ENCODE measurements at regions not wholly inside any gene's neighbourhood (a gene's known extent, or its start where the extent isn't known, plus 50 kb on each side); places are given as distances from the start of the nearest gene placed in this dataset.
"Not testable (repeated sequence)": the region's sequence is repeated elsewhere in the genome, so short reads cannot be mapped to it uniquely, and the experiment has no call there.

DNA sequence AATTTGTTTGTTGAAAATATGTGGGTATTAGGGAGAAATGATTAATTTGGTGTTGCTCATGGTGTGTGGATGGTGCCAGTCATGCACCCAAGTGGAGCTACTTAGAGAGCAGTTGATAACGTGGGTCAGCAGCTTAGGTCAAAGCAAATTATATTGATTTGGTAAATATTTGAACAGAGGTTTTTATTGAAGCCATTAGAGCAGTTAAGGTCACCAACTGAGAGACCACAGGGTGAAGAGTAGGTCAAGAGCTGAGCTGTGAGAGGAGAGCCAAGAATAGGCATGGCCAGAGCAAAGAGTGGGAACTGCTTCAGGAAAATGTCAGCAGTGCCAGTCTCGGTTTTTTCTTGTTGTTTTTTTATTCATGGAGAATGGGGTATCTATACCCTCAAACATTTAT is 97.9 kb downstream of the TMEM168 start (continued):
- TF ChIP-seq, protein P1, sequence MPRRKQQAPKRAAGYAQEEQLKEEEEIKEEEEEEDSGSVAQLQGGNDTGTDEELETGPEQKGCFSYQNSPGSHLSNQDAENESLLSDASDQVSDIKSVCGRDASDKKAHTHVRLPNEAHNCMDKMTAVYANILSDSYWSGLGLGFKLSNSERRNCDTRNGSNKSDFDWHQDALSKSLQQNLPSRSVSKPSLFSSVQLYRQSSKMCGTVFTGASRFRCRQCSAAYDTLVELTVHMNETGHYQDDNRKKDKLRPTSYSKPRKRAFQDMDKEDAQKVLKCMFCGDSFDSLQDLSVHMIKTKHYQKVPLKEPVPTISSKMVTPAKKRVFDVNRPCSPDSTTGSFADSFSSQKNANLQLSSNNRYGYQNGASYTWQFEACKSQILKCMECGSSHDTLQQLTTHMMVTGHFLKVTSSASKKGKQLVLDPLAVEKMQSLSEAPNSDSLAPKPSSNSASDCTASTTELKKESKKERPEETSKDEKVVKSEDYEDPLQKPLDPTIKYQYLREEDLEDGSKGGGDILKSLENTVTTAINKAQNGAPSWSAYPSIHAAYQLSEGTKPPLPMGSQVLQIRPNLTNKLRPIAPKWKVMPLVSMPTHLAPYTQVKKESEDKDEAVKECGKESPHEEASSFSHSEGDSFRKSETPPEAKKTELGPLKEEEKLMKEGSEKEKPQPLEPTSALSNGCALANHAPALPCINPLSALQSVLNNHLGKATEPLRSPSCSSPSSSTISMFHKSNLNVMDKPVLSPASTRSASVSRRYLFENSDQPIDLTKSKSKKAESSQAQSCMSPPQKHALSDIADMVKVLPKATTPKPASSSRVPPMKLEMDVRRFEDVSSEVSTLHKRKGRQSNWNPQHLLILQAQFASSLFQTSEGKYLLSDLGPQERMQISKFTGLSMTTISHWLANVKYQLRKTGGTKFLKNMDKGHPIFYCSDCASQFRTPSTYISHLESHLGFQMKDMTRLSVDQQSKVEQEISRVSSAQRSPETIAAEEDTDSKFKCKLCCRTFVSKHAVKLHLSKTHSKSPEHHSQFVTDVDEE (CRISPR knock-in tag; IDR thresholded peaks at IDR 0.05), result no peak
- TF ChIP-seq TCF4 (CRISPR knock-in tag; IDR thresholded peaks at IDR 0.05; ENCODE audit: borderline replicate concordance) (no peak), PPARA (CRISPR knock-in tag; IDR thresholded peaks at IDR 0.05; ENCODE audit: borderline replicate concordance) (no peak), SNAI2 (CRISPR knock-in tag; IDR thresholded peaks at IDR 0.05) (no peak), ESRRG (CRISPR knock-in tag; IDR thresholded peaks at IDR 0.05) (no peak), ZNF8 (CRISPR knock-in tag; IDR thresholded peaks at IDR 0.05) (no peak), CSDC2 (CRISPR knock-in tag; IDR thresholded peaks at IDR 0.05) (no peak), ZNF565 (CRISPR knock-in tag; conservative IDR thresholded peaks at IDR 0.05; ENCODE audit: low read depth) (no peak), ZNF70 (CRISPR knock-in tag; IDR thresholded peaks at IDR 0.05) (no peak)
- TF ChIP-seq, protein P2, sequence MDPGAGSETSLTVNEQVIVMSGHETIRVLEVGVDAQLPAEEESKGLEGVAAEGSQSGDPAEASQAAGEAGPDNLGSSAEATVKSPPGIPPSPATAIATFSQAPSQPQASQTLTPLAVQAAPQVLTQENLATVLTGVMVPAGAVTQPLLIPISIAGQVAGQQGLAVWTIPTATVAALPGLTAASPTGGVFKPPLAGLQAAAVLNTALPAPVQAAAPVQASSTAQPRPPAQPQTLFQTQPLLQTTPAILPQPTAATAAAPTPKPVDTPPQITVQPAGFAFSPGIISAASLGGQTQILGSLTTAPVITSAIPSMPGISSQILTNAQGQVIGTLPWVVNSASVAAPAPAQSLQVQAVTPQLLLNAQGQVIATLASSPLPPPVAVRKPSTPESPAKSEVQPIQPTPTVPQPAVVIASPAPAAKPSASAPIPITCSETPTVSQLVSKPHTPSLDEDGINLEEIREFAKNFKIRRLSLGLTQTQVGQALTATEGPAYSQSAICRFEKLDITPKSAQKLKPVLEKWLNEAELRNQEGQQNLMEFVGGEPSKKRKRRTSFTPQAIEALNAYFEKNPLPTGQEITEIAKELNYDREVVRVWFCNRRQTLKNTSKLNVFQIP (CRISPR knock-in tag; IDR thresholded peaks at IDR 0.05; ENCODE audit: borderline replicate concordance, low read depth), result no peak

DNA sequence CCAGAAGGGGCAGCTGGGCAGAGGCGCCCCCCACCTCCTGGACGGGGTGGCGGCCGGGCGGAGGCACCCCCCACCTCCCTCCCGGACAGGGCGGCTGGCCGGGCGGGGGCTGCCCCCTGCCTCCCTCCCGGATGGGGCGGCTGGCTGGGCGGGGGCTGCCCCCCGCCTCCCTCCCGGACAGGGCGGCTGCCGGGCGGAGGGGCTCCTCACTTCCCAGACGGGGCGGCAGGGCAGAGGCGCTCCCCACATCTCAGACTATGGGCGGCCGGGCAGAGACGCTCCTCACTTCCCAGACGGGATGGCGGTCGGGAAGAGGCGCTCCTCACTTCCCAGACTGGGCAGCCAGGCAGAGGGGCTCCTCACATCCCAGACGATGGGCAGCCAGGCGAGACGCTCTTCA is 93.0 kb downstream of the TMEM168 start:
- ATAC-seq, result not testable (repeated sequence)

DNA sequence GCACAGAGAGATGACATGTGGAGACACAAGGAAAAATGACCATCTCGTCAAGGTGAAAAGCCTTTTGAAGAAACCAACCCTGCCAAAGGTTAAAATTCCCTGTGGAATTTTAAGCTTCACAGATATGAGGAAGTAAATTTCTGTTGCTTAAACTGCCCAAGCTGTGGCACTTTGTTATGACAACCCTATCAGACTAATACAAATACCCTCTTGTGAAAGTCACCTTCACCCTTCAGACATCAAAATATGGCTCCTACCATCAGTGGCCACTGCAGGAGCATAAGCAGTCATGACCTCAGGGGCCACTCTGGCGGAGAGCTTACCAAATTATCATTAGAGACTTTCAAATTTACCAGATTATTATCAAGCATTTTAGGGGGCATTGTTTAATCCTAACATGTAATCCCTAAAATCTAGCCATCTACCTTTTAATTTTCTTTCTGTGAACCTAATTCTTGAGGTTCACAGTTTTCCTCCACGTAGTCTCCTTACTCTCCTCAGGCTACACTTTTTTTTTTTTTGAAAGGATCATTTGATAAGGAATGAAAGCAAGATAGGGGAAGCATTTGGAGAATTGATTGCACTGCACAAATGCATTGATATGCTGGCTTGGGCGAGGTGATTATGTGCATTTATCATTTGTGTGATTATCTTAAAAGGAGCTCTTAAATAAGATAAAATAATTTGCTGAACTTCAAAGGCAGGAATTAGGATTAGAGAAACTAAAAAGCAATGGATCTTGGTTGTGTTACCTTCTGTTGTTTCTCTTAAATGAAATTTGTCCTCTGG is 90.3 kb downstream of the TMEM168 start:
- ATAC-seq, result no peak
- TF ChIP-seq, protein P2 (CRISPR knock-in tag; IDR thresholded peaks at IDR 0.05; ENCODE audit: borderline replicate concordance, low read depth), result no peak
- TF ChIP-seq OSR1 (CRISPR knock-in tag; IDR thresholded peaks at IDR 0.05) (no peak), ZC3H10 (CRISPR knock-in tag; IDR thresholded peaks at IDR 0.05) (no peak), ZFP3 (CRISPR knock-in tag; IDR thresholded peaks at IDR 0.05) (no peak), TCF4 (CRISPR knock-in tag; IDR thresholded peaks at IDR 0.05; ENCODE audit: borderline replicate concordance) (no peak), ZNF70 (CRISPR knock-in tag; IDR thresholded peaks at IDR 0.05) (no peak), BACH2 (CRISPR knock-in tag; IDR thresholded peaks at IDR 0.05; ENCODE audit: borderline replicate concordance) (no peak), ISL1 (CRISPR knock-in tag; IDR thresholded peaks at IDR 0.05) (no peak), ZNF8 (CRISPR knock-in tag; IDR thresholded peaks at IDR 0.05) (no peak), PPARA (CRISPR knock-in tag; IDR thresholded peaks at IDR 0.05; ENCODE audit: borderline replicate concordance) (no peak), ESRRG (CRISPR knock-in tag; IDR thresholded peaks at IDR 0.05) (no peak), ARNTL (CRISPR knock-in tag; IDR thresholded peaks at IDR 0.05; ENCODE audit: borderline replicate concordance, low read depth) (no peak), RARB (CRISPR knock-in tag; IDR thresholded peaks at IDR 0.05) (no peak), TOX (CRISPR knock-in tag; IDR thresholded peaks at IDR 0.05; ENCODE audit: borderline replicate concordance) (no peak), ZNF565 (CRISPR knock-in tag; conservative IDR thresholded peaks at IDR 0.05; ENCODE audit: low read depth) (no peak), SNAI2 (CRISPR knock-in tag; IDR thresholded peaks at IDR 0.05) (no peak)
- TF ChIP-seq, protein P3, sequence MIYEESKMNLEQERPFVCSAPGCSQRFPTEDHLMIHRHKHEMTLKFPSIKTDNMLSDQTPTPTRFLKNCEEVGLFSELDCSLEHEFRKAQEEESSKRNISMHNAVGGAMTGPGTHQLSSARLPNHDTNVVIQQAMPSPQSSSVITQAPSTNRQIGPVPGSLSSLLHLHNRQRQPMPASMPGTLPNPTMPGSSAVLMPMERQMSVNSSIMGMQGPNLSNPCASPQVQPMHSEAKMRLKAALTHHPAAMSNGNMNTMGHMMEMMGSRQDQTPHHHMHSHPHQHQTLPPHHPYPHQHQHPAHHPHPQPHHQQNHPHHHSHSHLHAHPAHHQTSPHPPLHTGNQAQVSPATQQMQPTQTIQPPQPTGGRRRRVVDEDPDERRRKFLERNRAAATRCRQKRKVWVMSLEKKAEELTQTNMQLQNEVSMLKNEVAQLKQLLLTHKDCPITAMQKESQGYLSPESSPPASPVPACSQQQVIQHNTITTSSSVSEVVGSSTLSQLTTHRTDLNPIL (CRISPR knock-in tag; IDR thresholded peaks at IDR 0.05; ENCODE audit: low read depth), result no peak
- TF ChIP-seq, protein P4, sequence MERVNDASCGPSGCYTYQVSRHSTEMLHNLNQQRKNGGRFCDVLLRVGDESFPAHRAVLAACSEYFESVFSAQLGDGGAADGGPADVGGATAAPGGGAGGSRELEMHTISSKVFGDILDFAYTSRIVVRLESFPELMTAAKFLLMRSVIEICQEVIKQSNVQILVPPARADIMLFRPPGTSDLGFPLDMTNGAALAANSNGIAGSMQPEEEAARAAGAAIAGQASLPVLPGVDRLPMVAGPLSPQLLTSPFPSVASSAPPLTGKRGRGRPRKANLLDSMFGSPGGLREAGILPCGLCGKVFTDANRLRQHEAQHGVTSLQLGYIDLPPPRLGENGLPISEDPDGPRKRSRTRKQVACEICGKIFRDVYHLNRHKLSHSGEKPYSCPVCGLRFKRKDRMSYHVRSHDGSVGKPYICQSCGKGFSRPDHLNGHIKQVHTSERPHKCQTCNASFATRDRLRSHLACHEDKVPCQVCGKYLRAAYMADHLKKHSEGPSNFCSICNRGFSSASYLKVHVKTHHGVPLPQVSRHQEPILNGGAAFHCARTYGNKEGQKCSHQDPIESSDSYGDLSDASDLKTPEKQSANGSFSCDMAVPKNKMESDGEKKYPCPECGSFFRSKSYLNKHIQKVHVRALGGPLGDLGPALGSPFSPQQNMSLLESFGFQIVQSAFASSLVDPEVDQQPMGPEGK (CRISPR knock-in tag; IDR thresholded peaks at IDR 0.05; ENCODE audit: borderline replicate concordance), result no peak
- TF ChIP-seq, protein P5, sequence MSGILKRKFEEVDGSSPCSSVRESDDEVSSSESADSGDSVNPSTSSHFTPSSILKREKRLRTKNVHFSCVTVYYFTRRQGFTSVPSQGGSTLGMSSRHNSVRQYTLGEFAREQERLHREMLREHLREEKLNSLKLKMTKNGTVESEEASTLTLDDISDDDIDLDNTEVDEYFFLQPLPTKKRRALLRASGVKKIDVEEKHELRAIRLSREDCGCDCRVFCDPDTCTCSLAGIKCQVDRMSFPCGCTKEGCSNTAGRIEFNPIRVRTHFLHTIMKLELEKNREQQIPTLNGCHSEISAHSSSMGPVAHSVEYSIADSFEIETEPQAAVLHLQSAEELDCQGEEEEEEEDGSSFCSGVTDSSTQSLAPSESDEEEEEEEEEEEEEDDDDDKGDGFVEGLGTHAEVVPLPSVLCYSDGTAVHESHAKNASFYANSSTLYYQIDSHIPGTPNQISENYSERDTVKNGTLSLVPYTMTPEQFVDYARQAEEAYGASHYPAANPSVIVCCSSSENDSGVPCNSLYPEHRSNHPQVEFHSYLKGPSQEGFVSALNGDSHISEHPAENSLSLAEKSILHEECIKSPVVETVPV (CRISPR knock-in tag; IDR thresholded peaks at IDR 0.05), result no peak
- TF ChIP-seq, protein P1 (CRISPR knock-in tag; IDR thresholded peaks at IDR 0.05), result no peak

Measured in SK-N-SH treated with all-trans-retinoic acid at 6 μM for 48 hours (cell line).